OCI-LY3 (cell line): ENCODE measurements at regions not wholly inside any gene's neighbourhood (a gene's known extent, or its start where the extent isn't known, plus 50 kb on each side); places are given as distances from the start of the nearest gene placed in this dataset.
"Not testable (repeated sequence)": the region's sequence is repeated elsewhere in the genome, so short reads cannot be mapped to it uniquely, and the experiment has no call there.

Experiments used
- H2AFZ ChIP-seq: fragments of 200-600, 300-600 bp; shearing (Covaris generic); 2 replicates; pipeline ENCODE4 v1.6.0; 2014; ENCODE audit warnings: antibody characterized with exemption, low read depth, low read length
- H3K27ac ChIP-seq: fragments of 200-600, 300-600 bp; sonication (generic); 2 replicates; pipeline ENCODE4 v1.5.1; 2014; ENCODE audit warnings: mild to moderate bottlenecking, low read length, moderate library complexity, mixed read lengths
- H3K27me3 ChIP-seq: fragments of 200-600, 300-600 bp; sonication (generic); 2 replicates; pipeline ENCODE4 v1.6.1; 2014; ENCODE audit warnings: low read depth, low read length, mixed read lengths
- H3K36me3 ChIP-seq: fragments of 200-600, 300-600 bp; sonication (generic); replicated peaks from 2 replicates; pipeline ENCODE3; 2014; ENCODE audit warnings: low read depth, low read length, mixed read lengths
- H3K4me1 ChIP-seq: fragments of 300-600, 200-600 bp; sonication (generic); 2 replicates; pipeline ENCODE4 v1.6.1; 2014; ENCODE audit warnings: low read length, mixed read lengths
- H3K4me2 ChIP-seq: fragments of 200-600, 300-600 bp; sonication (generic); 2 replicates; pipeline ENCODE4 v1.6.1; 2014; ENCODE audit warnings: low read length, mixed read lengths
- H3K4me3 ChIP-seq: fragments of 300-600, 200-600 bp; sonication (generic); 2 replicates; pipeline ENCODE4 v1.5.1; 2014; ENCODE audit warnings: antibody characterized with exemption, mild to moderate bottlenecking, low read length, moderate library complexity
- H3K79me2 ChIP-seq: fragments of 300-600, 200-600 bp; shearing (Covaris generic); 2 replicates; pipeline ENCODE4 v1.6.1; 2014; ENCODE audit warnings: mild to moderate bottlenecking, low read length, mixed read lengths
- H3K9ac ChIP-seq: fragments of 300-600, 200-600 bp; shearing (Covaris generic); 2 replicates; pipeline ENCODE4 v1.6.0; 2014; ENCODE audit warnings: mild to moderate bottlenecking, low read length, moderate library complexity
- H3K9me3 ChIP-seq: fragments of 200-600, 300-600 bp; shearing (Covaris generic); 2 replicates; pipeline ENCODE4 v1.6.1; 2014; ENCODE audit warnings: low read length, mixed read lengths; ENCODE audit not compliant: insufficient read depth
- H4K20me1 ChIP-seq: fragments of 200-600, 300-600 bp; sonication (generic); 2 replicates; pipeline ENCODE4 v1.6.1; 2016; ENCODE audit warnings: low read length, mixed read lengths; ENCODE audit not compliant: insufficient read depth
- EZH2phosphoT487 ChIP-seq: fragments of 200-600 bp; shearing (Covaris generic); IDR thresholded peaks from 2 replicates; pipeline ENCODE4 v1.6.1; 2018; ENCODE audit warnings: antibody characterized with exemption, mixed run types, low read depth
- TF ChIP-seq, protein P1 (sequence below): fragments of 200-600, 300-600 bp; sonication (generic); IDR thresholded peaks from 2 replicates; pipeline ENCODE4 v1.5.1; 2014; ENCODE audit warnings: antibody characterized with exemption, low read length, low read depth

- Histone ChIP-seq H2AFZ (no peak overlapping the region), H3K79me2 (no peaks in the 10 kb centered on the region), H3K36me3 (no peaks in the 10 kb centered on the region), H3K27me3 (no peaks in the 10 kb centered on the region), H3K4me3 (no peak overlapping the region), H3K27ac (no peak overlapping the region), H3K4me1 (no peaks in the 10 kb centered on the region), H3K4me2 (no peak overlapping the region), H4K20me1 (no peaks in the 10 kb centered on the region), H3K9me3 (no peaks in the 10 kb centered on the region), H3K9ac (no peak overlapping the region)
- TF ChIP-seq, protein P1, sequence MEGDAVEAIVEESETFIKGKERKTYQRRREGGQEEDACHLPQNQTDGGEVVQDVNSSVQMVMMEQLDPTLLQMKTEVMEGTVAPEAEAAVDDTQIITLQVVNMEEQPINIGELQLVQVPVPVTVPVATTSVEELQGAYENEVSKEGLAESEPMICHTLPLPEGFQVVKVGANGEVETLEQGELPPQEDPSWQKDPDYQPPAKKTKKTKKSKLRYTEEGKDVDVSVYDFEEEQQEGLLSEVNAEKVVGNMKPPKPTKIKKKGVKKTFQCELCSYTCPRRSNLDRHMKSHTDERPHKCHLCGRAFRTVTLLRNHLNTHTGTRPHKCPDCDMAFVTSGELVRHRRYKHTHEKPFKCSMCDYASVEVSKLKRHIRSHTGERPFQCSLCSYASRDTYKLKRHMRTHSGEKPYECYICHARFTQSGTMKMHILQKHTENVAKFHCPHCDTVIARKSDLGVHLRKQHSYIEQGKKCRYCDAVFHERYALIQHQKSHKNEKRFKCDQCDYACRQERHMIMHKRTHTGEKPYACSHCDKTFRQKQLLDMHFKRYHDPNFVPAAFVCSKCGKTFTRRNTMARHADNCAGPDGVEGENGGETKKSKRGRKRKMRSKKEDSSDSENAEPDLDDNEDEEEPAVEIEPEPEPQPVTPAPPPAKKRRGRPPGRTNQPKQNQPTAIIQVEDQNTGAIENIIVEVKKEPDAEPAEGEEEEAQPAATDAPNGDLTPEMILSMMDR, result no peak
- no peak for TF ChIP-seq EZH2phosphoT487
These were observed 85.8 kb upstream of the KCNMA1 start for GRCh38 chr10:77723376-77723775.

GRCh38 chr10:77722956-77723355 lies 85.3 kb upstream of the KCNMA1 start:
- not testable (repeated sequence) for H4K20me1 ChIP-seq, H3K9ac ChIP-seq, H3K9me3 ChIP-seq, H3K4me2 ChIP-seq, H2AFZ ChIP-seq, H3K27ac ChIP-seq, H3K36me3 ChIP-seq, H3K79me2 ChIP-seq, H3K4me1 ChIP-seq, H3K4me3 ChIP-seq, H3K27me3 ChIP-seq

- Histone ChIP-seq H3K4me2 (no peak overlapping the region), H4K20me1 (no peaks in the 10 kb centered on the region), H2AFZ (no peak overlapping the region), H3K4me3 (no peak overlapping the region), H3K9ac (no peak overlapping the region), H3K9me3 (no peaks in the 10 kb centered on the region), H3K27ac (no peak overlapping the region), H3K4me1 (peaks cover 7% of the 10 kb centered on the region), H3K36me3 (no peaks in the 10 kb centered on the region), H3K79me2 (no peaks in the 10 kb centered on the region), H3K27me3 (no peaks in the 10 kb centered on the region)
- no peak for TF ChIP-seq EZH2phosphoT487
- TF ChIP-seq, protein P1, result no peak
These were observed 84.2 kb upstream of the KCNMA1 start for GRCh38 chr10:77721815-77722214.

DNA sequence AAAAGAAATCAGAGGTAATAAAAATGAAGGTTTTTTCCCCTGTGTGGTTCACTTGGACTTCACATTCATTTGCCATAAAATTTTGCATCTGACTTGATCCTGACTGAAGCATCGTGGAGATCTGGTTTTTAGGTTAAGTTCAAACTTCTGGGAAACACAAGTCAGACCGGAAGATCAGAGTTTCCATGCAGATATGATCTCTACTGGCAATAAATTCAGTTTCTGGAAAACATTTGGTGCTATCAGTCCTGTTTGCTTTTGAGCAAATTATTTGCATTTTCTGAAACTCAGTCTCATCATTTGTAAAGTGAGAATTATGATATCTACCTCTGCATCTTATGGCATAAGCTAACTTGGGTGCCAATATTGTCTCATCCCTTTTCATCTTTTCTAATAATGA lies 81.3 kb upstream of the KCNMA1 start:
- Histone ChIP-seq H3K9ac (no peak overlapping the region), H3K27ac (no peak overlapping the region), H2AFZ (no peak overlapping the region), H3K36me3 (no peaks in the 10 kb centered on the region), H3K4me1 (peaks cover 22% of the 10 kb centered on the region), H3K79me2 (no peaks in the 10 kb centered on the region), H3K9me3 (no peaks in the 10 kb centered on the region), H3K4me2 (no peak overlapping the region), H3K27me3 (no peaks in the 10 kb centered on the region), H4K20me1 (no peaks in the 10 kb centered on the region), H3K4me3 (no peak overlapping the region)
- TF ChIP-seq, protein P1, result no peak
- TF ChIP-seq EZH2phosphoT487, result no peak

GRCh38 chr10:77718312-77718711 lies 80.7 kb upstream of the KCNMA1 start:
- H3K4me2 ChIP-seq, H3K4me3 ChIP-seq, H3K36me3 ChIP-seq, H3K9ac ChIP-seq, H3K9me3 ChIP-seq, H3K27me3 ChIP-seq, H3K27ac ChIP-seq, H4K20me1 ChIP-seq, H3K79me2 ChIP-seq, H2AFZ ChIP-seq: not testable (repeated sequence)
- H3K4me1 ChIP-seq, result peaks cover 27% of the 10 kb centered on the region
